Colonic mucosa (tissue), 4 donors: ENCODE measurements at regions not wholly inside any gene's neighbourhood (a gene's known extent, or its start where the extent isn't known, plus 50 kb on each side); places are given as distances from the start of the nearest gene placed in this dataset.
"Not testable (repeated sequence)": the region's sequence is repeated elsewhere in the genome, so short reads cannot be mapped to it uniquely, and the experiment has no call there.

Experiments
- DNase-seq: peaks from one replicate; pipeline ENCODE4 v3.0.0-alpha.2; 2020
- H3K27ac ChIP-seq: fragments of 200-600 bp; one replicate; pipeline ENCODE4 v1.8.0; 2021
- H3K27me3 ChIP-seq: fragments of 200-600 bp; one replicate; pipeline ENCODE4 v1.8.0; 2021
- H3K36me3 ChIP-seq: fragments of 200-600 bp; one replicate; pipeline ENCODE4 v1.8.0; 2021
- H3K4me1 ChIP-seq: fragments of 200-600 bp; one replicate; pipeline ENCODE4 v1.8.0; 2021; ENCODE audit warnings: mild to moderate bottlenecking
- H3K4me3 ChIP-seq: fragments of 200-600 bp; one replicate; pipeline ENCODE4 v1.8.0; 2021
- H3K9ac ChIP-seq, 2 donors: one replicate each; pipeline ENCODE4 v1.7.0; 2013; ENCODE audit warnings: control low read depth in 2 of 2, low read depth in 2 of 2, low read length in 2 of 2
- H3K9me3 ChIP-seq: fragments of 200-600 bp; one replicate; pipeline ENCODE4 v1.8.0; 2021
- intact Hi-C: fragments of 100-400 bp; cut with DNase I; formaldehyde crosslinking; loops from one replicate; pipeline ENCODE4 v1.14.1; 2022
- TF ChIP-seq, protein P1 (sequence below): fragments of 200-600 bp; IDR thresholded peaks from one replicate; pipeline ENCODE4 v1.8.0; 2022; ENCODE audit warnings: antibody characterized with exemption, mild to moderate bottlenecking
- donor health status: healthy.
- donor health status: DM: no; HTN: no; CAD: no.
- donor health status: DM: no; HTN: no; CAD: no.

DNA sequence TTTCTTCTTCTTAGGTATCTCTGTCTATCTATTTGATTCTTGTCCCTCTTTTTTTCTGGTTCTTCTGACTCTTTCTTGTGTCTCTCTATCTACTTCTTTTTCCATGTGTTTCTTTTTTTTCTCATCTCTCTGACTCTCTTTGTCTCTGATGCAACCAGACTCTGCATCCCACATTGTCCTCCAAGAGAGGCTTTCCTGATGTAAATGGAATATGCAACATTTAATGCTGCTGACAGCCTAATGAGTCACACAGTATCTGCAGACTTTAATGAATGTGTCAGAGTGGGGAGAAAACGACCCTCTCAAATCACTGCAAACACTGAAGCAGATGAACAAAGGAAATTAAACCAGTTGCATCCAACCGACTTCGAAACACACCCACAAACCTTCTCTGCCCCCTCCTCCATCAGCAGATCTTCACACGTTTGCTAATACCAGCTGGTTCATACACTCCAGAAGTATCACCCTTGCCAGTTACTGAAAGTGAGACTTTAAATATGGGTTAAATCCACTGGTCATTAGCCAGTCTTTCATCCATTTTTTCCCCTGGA lies 351.5 kb downstream of the TXNL1 start:
- Histone ChIP-seq H3K4me1 (no peaks in the 10 kb centered on the region), H3K36me3 (no peaks in the 10 kb centered on the region), H3K27me3 (no peaks in the 10 kb centered on the region), H3K9ac (no peak overlapping the region), H3K9me3 (no peaks in the 10 kb centered on the region), H3K4me3 (no peak overlapping the region), H3K27ac (no peak overlapping the region)
- TF ChIP-seq, protein P1, sequence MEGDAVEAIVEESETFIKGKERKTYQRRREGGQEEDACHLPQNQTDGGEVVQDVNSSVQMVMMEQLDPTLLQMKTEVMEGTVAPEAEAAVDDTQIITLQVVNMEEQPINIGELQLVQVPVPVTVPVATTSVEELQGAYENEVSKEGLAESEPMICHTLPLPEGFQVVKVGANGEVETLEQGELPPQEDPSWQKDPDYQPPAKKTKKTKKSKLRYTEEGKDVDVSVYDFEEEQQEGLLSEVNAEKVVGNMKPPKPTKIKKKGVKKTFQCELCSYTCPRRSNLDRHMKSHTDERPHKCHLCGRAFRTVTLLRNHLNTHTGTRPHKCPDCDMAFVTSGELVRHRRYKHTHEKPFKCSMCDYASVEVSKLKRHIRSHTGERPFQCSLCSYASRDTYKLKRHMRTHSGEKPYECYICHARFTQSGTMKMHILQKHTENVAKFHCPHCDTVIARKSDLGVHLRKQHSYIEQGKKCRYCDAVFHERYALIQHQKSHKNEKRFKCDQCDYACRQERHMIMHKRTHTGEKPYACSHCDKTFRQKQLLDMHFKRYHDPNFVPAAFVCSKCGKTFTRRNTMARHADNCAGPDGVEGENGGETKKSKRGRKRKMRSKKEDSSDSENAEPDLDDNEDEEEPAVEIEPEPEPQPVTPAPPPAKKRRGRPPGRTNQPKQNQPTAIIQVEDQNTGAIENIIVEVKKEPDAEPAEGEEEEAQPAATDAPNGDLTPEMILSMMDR: no peak
- intact Hi-C loops: no loop called here
- DNase-seq: no peak

DNA sequence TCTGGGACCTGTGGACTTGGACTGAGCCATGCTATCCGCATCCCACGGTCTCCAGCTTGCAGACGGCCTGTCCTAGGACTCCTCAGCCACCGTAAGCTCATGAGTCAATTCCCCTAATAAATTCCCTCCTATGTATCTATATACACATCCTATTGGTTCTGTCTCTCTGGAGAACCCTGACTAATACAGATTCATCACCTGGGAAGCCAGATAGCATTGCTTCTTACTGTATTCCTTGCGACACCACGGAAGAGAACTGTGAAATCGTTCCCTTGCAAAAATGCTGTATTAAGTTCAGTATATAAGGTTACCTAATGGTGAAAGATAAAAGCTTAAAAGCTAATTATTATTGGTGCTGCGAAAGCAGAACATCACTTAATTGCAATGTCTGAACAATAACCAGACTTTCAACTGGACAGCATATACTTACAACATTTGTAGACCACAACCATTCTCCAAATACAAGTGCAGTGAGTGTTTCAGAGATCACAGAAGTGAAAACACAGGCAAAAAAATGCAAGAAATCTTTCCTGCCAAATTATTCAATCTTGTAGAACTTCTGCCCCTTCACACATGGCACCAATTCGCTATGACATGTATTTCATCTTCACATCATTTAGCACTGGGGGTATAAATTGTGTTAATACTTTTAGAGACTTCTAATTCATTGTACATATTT lies 352.9 kb downstream of the TXNL1 start:
- no peak overlapping the region for H3K9ac ChIP-seq
- H3K4me3 ChIP-seq: no peak overlapping the region
- TF ChIP-seq, protein P1: no peak
- no peaks in the 10 kb centered on the region for H3K36me3 ChIP-seq
- no peak overlapping the region for H3K27ac ChIP-seq
- DNase-seq: no peak
- intact Hi-C loops: no loop called here
- no peaks in the 10 kb centered on the region for H3K4me1 ChIP-seq
- no peaks in the 10 kb centered on the region for H3K27me3 ChIP-seq
- no peaks in the 10 kb centered on the region for H3K9me3 ChIP-seq

DNA sequence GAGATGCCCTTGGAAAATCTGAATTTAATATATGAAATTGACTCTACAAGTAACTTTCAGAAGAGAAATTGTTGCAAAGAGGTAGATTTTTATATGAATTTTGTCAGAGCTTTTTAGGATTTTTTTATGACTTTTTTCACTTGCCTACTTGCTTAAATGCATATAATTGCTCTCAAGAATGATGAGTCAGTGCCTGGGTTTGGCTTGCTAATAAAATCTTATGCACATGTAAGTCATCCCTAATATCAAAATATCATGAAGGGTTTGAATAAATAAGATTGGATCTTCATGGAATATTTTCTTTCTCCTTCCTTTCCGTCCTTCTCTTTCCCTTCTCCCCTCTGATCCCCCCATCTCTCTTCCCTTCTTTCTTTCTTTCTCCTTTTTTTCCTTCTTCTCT lies 354.1 kb downstream of the TXNL1 start:
- intact Hi-C loops: no loop called here
- H3K36me3 ChIP-seq: no peaks in the 10 kb centered on the region
- H3K9me3 ChIP-seq: no peaks in the 10 kb centered on the region
- no peak for DNase-seq
- H3K4me3 ChIP-seq: no peak overlapping the region
- H3K9ac ChIP-seq: no peak overlapping the region
- no peaks in the 10 kb centered on the region for H3K27me3 ChIP-seq
- H3K27ac ChIP-seq: no peak overlapping the region
- TF ChIP-seq, protein P1: no peak
- no peaks in the 10 kb centered on the region for H3K4me1 ChIP-seq

DNA sequence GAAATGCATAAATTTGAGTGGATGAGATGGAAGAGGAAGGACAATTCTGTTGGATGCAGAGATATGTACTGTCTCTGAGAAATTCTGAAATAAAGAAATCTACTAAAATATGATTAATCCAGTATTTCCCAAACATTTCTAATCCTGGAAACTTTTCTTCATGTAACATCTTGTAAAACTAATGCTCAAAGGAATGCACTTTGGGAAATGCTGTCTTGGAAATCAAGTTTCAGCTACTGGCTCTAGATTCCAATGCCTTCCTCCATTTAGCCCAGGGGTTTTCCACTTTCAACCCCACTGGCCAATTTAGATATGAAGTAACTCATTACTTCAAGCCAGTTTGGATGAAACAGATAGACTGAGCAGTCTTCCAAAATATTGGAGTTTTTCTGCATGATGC lies 355.1 kb downstream of the TXNL1 start:
- no peaks in the 10 kb centered on the region for H3K4me1 ChIP-seq
- no peak overlapping the region for H3K27ac ChIP-seq
- TF ChIP-seq, protein P1: no peak
- intact Hi-C loops: no loop called here
- no peak for DNase-seq
- no peaks in the 10 kb centered on the region for H3K27me3 ChIP-seq
- H3K4me3 ChIP-seq: no peak overlapping the region
- H3K36me3 ChIP-seq: no peaks in the 10 kb centered on the region
- no peak overlapping the region for H3K9ac ChIP-seq
- no peaks in the 10 kb centered on the region for H3K9me3 ChIP-seq

DNA sequence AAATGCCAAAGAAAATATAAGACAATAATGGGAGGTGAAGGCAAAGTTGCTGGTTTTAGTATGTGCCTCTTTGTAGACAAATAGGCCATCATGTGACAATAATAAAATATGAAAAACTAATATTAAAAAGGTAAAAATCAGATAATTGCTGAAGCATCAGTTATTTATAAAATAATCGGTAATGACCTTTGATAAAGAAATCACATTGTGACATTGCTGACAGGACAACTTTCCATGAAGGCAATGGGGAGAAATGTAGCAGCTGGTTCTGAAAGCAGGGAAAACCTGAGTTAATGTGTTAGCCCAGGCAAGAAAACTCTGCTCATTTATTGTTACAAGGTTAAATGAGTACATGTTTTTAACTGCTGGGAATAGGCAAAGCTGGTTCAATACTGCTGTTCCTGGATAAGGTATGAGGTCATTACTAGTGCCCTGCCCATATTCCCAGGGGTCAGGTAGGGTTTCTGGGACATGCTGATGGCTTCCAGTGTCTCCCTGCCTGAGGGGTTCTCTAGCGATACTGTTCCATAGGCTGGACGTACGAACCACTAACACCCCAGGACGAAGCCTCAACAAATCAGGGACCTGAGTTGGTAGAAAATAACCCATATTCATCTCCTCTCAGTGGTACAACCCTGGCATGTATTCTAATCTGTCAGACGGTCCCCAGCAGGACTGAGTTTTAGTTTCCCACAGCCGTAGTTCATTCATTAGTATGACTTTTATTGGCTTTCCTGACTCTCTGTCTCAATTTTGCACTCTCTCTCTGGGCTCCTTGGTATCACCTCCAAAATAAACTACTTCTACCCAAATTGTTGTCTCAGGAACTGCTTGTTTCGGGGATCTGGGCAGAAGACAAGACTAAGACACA lies 355.9 kb downstream of the TXNL1 start:
- intact Hi-C loops: no loop called here
- no peak for DNase-seq
- Histone ChIP-seq H3K4me3 (no peak overlapping the region), H3K4me1 (no peaks in the 10 kb centered on the region), H3K9ac (no peak overlapping the region), H3K9me3 (no peaks in the 10 kb centered on the region), H3K36me3 (no peaks in the 10 kb centered on the region), H3K27me3 (no peaks in the 10 kb centered on the region), H3K27ac (no peak overlapping the region)
- TF ChIP-seq, protein P1: no peak

DNA sequence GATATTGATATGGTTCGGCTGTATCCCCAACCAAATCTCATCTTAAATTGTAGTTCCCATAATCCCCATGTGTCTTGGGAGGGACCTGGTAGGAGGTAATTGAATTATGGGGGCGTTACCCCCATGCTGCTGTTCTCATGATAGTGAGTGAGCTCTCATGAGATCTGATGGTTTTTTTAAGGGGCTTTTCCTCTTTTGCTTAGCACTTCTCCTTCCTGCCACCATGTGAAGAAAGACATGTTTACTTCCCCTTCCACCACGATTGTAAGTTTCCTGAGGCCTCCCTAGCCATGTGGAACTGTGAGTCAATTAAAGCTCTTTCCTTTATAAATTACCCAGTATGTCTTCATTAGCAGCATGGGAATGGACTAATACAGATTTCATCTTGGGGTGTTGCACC lies 358.6 kb downstream of the TXNL1 start:
- H3K36me3 ChIP-seq, intact Hi-C loops: not testable (repeated sequence)

More for the DNA sequence above, 358.6 kb downstream of the TXNL1 start:
- H3K27ac ChIP-seq, H3K9ac ChIP-seq, H3K9me3 ChIP-seq, H3K4me3 ChIP-seq, H3K4me1 ChIP-seq, DNase-seq, H3K27me3 ChIP-seq: not testable (repeated sequence)
